ENCODE measurements at regions not wholly inside any gene's neighbourhood (a gene's known extent, or its start where the extent isn't known, plus 50 kb on each side); places are given as distances from the start of the nearest gene placed in this dataset.

GRCh38 chr11:116697639-116698038, 75.1 kb downstream of the BUD13 start:
- TF ChIP-seq CTCF (IDR thresholded peaks at IDR 0.05) (no peak), POLR2A (IDR thresholded peaks at IDR 0.05) (no peak)
